ENCODE measurements at regions not wholly inside any gene's neighbourhood (a gene's known extent, or its start where the extent isn't known, plus 50 kb on each side); places are given as distances from the start of the nearest gene placed in this dataset.

DNA sequence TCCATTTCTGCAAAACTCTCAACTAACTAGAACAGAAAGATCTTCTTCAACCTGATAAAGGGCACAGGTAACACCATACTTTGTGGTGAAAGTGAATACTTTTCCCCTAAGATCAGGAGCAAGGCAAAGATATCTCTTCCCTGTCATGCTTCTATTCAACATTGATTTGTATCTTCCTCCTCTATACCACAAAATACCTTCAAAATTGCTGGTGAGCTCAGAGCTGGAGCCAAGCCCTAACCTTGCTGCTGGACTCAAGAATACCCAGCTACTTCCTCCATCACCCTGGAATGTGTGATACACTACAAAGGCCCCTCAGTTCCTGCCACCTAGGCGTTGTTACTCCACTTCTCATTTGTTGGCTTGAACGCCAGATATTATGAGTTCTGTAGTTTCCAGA lies 499.0 kb downstream of the ACTL7B start:
- TF ChIP-seq, protein P1, sequence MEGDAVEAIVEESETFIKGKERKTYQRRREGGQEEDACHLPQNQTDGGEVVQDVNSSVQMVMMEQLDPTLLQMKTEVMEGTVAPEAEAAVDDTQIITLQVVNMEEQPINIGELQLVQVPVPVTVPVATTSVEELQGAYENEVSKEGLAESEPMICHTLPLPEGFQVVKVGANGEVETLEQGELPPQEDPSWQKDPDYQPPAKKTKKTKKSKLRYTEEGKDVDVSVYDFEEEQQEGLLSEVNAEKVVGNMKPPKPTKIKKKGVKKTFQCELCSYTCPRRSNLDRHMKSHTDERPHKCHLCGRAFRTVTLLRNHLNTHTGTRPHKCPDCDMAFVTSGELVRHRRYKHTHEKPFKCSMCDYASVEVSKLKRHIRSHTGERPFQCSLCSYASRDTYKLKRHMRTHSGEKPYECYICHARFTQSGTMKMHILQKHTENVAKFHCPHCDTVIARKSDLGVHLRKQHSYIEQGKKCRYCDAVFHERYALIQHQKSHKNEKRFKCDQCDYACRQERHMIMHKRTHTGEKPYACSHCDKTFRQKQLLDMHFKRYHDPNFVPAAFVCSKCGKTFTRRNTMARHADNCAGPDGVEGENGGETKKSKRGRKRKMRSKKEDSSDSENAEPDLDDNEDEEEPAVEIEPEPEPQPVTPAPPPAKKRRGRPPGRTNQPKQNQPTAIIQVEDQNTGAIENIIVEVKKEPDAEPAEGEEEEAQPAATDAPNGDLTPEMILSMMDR (conservative IDR thresholded peaks at IDR 0.05; ENCODE audit: low read length): no peak
- no peak for TF ChIP-seq EZH2phosphoT487 (IDR thresholded peaks at IDR 0.05; ENCODE audit: borderline replicate concordance)

All from Loucy (cell line).